Nephron progenitor cell (in vitro differentiated cells): ENCODE measurements at regions not wholly inside any gene's neighbourhood (a gene's known extent, or its start where the extent isn't known, plus 50 kb on each side); places are given as distances from the start of the nearest gene placed in this dataset.

Source experiments
- DNase-seq: peaks from one replicate; pipeline ENCODE4 v3.0.0; 2021
- H3K27ac Mint-ChIP-seq: 2 replicates; pipeline ENCODE4 v1.8.0; 2021; ENCODE audit warnings: mild to moderate bottlenecking, moderate library complexity, mixed read lengths
- H3K27me3 Mint-ChIP-seq: 2 replicates; pipeline ENCODE4 v1.8.0; 2021; ENCODE audit warnings: mild to moderate bottlenecking, low read depth, mixed read lengths; ENCODE audit not compliant: poor library complexity
- H3K36me3 Mint-ChIP-seq: 2 replicates; pipeline ENCODE4 v1.8.0; 2021; ENCODE audit warnings: low read depth, mixed read lengths
- H3K4me1 Mint-ChIP-seq: 2 replicates; pipeline ENCODE4 v1.8.0; 2021; ENCODE audit warnings: mixed read lengths
- H3K4me3 Mint-ChIP-seq: 2 replicates; pipeline ENCODE4 v1.8.0; 2021; ENCODE audit warnings: mild to moderate bottlenecking, moderate library complexity, mixed read lengths
- H3K9me3 Mint-ChIP-seq: 2 replicates; pipeline ENCODE4 v1.8.0; 2021; ENCODE audit warnings: mild to moderate bottlenecking, moderate library complexity, mixed read lengths
- CTCF ChIP-seq: fragments of 200-600 bp; sonication (generic); IDR thresholded peaks from 2 replicates; pipeline ENCODE4 v1.5.0; 2021; ENCODE audit warnings: antibody characterized with exemption

GRCh38 chr4:77308843-77309242 lies 151.8 kb downstream of the CCNG2 start:
- Mint-ChIP-seq H3K27ac (no peak overlapping the region), H3K36me3 (no peaks in the 10 kb centered on the region), H3K4me3 (no peak overlapping the region), H3K27me3 (peaks cover 2% of the 10 kb centered on the region), H3K9me3 (no peaks in the 10 kb centered on the region), H3K4me1 (no peaks in the 10 kb centered on the region)
- no peak for DNase-seq
- peak; percentile 41 for TF ChIP-seq CTCF

GRCh38 chr4:77309496-77309895 lies 152.5 kb downstream of the CCNG2 start:
- Mint-ChIP-seq H3K36me3 (no peaks in the 10 kb centered on the region), H3K4me3 (no peak overlapping the region), H3K27ac (no peak overlapping the region)

GRCh38 chr4:77310931-77311330 lies 153.9 kb downstream of the CCNG2 start:
- H3K27ac Mint-ChIP-seq = no peak overlapping the region
- H3K27me3 Mint-ChIP-seq = peaks cover 2% of the 10 kb centered on the region
- no peaks in the 10 kb centered on the region for H3K36me3 Mint-ChIP-seq
- H3K4me1 Mint-ChIP-seq = no peaks in the 10 kb centered on the region
- DNase-seq = no peak
- H3K9me3 Mint-ChIP-seq = no peaks in the 10 kb centered on the region
- no peak overlapping the region for H3K4me3 Mint-ChIP-seq
- no peak for TF ChIP-seq CTCF

More at GRCh38 chr4:77309496-77309895, 152.5 kb downstream of the CCNG2 start:
- no peak for DNase-seq
- TF ChIP-seq CTCF = no peak
- H3K9me3 Mint-ChIP-seq = no peaks in the 10 kb centered on the region
- peaks cover 2% of the 10 kb centered on the region for H3K27me3 Mint-ChIP-seq
- no peaks in the 10 kb centered on the region for H3K4me1 Mint-ChIP-seq

- no peak for DNase-seq
- TF ChIP-seq CTCF = no peak
- Mint-ChIP-seq H3K4me3 (no peak overlapping the region), H3K27ac (no peak overlapping the region), H3K4me1 (no peaks in the 10 kb centered on the region), H3K9me3 (peaks cover 13% of the 10 kb centered on the region), H3K36me3 (no peaks in the 10 kb centered on the region), H3K27me3 (no peaks in the 10 kb centered on the region)
Measured at GRCh38 chr4:77314697-77315096, 157.7 kb downstream of the CCNG2 start.

- Mint-ChIP-seq H3K27me3 (peaks cover 9% of the 10 kb centered on the region), H3K36me3 (peaks cover 8% of the 10 kb centered on the region), H3K9me3 (peaks cover 74% of the 10 kb centered on the region), H3K4me3 (no peak overlapping the region), H3K4me1 (peaks cover 11% of the 10 kb centered on the region), H3K27ac (no peak overlapping the region)
- TF ChIP-seq CTCF = no peak
- DNase-seq = no peak
Measured at GRCh38 chr4:77327151-77327550, 170.1 kb downstream of the CCNG2 start.

GRCh38 chr4:77332696-77333270 lies 175.8 kb downstream of the CCNG2 start:
- H3K27ac Mint-ChIP-seq = peak overlapping the region; percentile 81
- no peak for DNase-seq
- H3K4me3 Mint-ChIP-seq = no peak overlapping the region
- peaks cover 4% of the 10 kb centered on the region for H3K36me3 Mint-ChIP-seq
- peaks cover 65% of the 10 kb centered on the region for H3K9me3 Mint-ChIP-seq
- peaks cover 3% of the 10 kb centered on the region for H3K27me3 Mint-ChIP-seq
- peaks cover 7% of the 10 kb centered on the region for H3K4me1 Mint-ChIP-seq
- TF ChIP-seq CTCF = no peak
